C4-2B (cell line): ENCODE measurements at regions not wholly inside any gene's neighbourhood (a gene's known extent, or its start where the extent isn't known, plus 50 kb on each side); places are given as distances from the start of the nearest gene placed in this dataset.
"Not testable (repeated sequence)": the region's sequence is repeated elsewhere in the genome, so short reads cannot be mapped to it uniquely, and the experiment has no call there.

ENCODE experiments used
- H3K27ac ChIP-seq: fragments of 450-650 bp; 2 replicates; pipeline ENCODE4 v1.5.1; 2017
- CTCF ChIP-seq: fragments of 450-650 bp; conservative IDR thresholded peaks from 2 replicates; pipeline ENCODE4 v1.5.1; 2017; ENCODE audit warnings: mild to moderate bottlenecking
- ZFX ChIP-seq: fragments of 450-650 bp; IDR thresholded peaks from 2 replicates; pipeline ENCODE4 v1.6.1; 2017

DNA sequence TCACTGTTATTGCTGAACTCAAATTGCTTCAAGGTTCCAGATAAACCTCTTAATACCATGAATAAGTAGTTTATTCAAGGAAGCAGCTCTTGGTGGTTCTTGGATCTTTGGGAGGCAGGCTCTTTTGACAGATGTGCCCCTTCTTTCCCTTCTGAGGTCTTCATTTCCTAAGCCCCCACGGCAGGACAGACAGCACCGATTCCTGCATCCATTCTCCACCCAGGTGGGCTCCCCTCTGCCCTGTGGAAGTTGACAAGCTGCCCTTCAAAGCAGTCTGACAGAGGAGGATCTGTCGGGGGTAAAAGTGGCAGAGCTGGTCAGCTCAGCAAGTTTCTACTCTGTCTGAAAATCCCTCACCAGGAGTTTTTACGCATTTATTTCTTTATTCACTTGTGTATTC, 605.3 kb upstream of the B3GAT1 start:
- TF ChIP-seq ZFX = no peak
- TF ChIP-seq CTCF = no peak
- H3K27ac ChIP-seq = no peak overlapping the region

- no peak overlapping the region for H3K27ac ChIP-seq
- TF ChIP-seq CTCF = no peak
- TF ChIP-seq ZFX = no peak
Measured at GRCh38 chr11:135015966-135016365, 603.9 kb upstream of the B3GAT1 start.

GRCh38 chr11:135011313-135011712, 599.3 kb upstream of the B3GAT1 start:
- not testable (repeated sequence) for H3K27ac ChIP-seq

DNA sequence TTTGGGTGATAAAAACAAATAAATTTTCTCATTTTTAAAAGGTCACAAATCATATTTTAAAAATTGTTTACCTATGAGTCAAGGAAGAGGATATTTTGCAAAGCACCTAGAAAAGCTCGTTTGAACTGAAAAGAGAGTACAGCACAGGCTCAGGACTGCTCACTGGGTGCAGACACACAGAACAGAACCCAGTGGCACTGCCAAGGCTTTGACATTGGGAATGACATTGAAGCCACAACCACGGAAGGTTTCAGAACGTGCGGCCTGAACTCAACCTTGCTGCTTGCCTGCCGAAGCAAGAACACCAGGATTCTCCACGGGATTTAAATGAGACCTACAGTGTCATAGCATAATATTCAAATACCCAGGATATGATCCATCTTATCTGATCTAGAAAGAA, 597.1 kb upstream of the B3GAT1 start:
- no peak overlapping the region for H3K27ac ChIP-seq

GRCh38 chr11:135008412-135008811, 596.4 kb upstream of the B3GAT1 start:
- TF ChIP-seq ZFX (no peak), CTCF (no peak)
- no peak overlapping the region for H3K27ac ChIP-seq

More for the DNA sequence above, 597.1 kb upstream of the B3GAT1 start:
- TF ChIP-seq CTCF (no peak), ZFX (no peak)

- TF ChIP-seq ZFX = no peak
- H3K27ac ChIP-seq = no peak overlapping the region
Measured at GRCh38 chr11:135008001-135008405, 596.0 kb upstream of the B3GAT1 start.

- no peak overlapping the region for H3K27ac ChIP-seq
Measured at GRCh38 chr11:135006800-135007199, 594.8 kb upstream of the B3GAT1 start.

GRCh38 chr11:135004495-135004894, 592.5 kb upstream of the B3GAT1 start:
- TF ChIP-seq ZFX = no peak
- TF ChIP-seq CTCF = no peak
- H3K27ac ChIP-seq = no peak overlapping the region

More at GRCh38 chr11:135006800-135007199, 594.8 kb upstream of the B3GAT1 start:
- no peak for TF ChIP-seq CTCF
- no peak for TF ChIP-seq ZFX

GRCh38 chr11:135002236-135002635, 590.2 kb upstream of the B3GAT1 start:
- no peak overlapping the region for H3K27ac ChIP-seq
- TF ChIP-seq CTCF (no peak), ZFX (no peak)
